GM18858 (cell line): ENCODE measurements at regions not wholly inside any gene's neighbourhood (a gene's known extent, or its start where the extent isn't known, plus 50 kb on each side); places are given as distances from the start of the nearest gene placed in this dataset.
A peak's percentile ranks its signal among the peaks of the same experiment; 100 is the strongest.
"Not testable (repeated sequence)": the region's sequence is repeated elsewhere in the genome, so short reads cannot be mapped to it uniquely, and the experiment has no call there.

Experiments used
- ATAC-seq: cut with Tn5 transposase; IDR thresholded peaks from one replicate; pipeline ENCODE4 v1.9.1; 2021; ENCODE audit not compliant: unreplicated experiment

GRCh38 chr1:120465900-120466299, 51.1 kb downstream of the NBPF8 start:
- not testable (repeated sequence) for ATAC-seq

- not testable (repeated sequence) for ATAC-seq
Measured at GRCh38 chr1:120477663-120478062, 62.8 kb downstream of the NBPF8 start.

- not testable (repeated sequence) for ATAC-seq
Measured at GRCh38 chr1:120478400-120478799, 63.6 kb downstream of the NBPF8 start.

- not testable (repeated sequence) for ATAC-seq
Measured at GRCh38 chr1:120487542-120487941, 72.7 kb downstream of the NBPF8 start.

- ATAC-seq = not testable (repeated sequence)
Measured at GRCh38 chr1:120489217-120489616, 74.4 kb downstream of the NBPF8 start.

- ATAC-seq = not testable (repeated sequence)
Measured at GRCh38 chr1:120497145-120497544, 82.3 kb downstream of the NBPF8 start.

- not testable (repeated sequence) for ATAC-seq
Measured at GRCh38 chr1:120503284-120503683, 88.4 kb downstream of the NBPF8 start.

- ATAC-seq = not testable (repeated sequence)
Measured at GRCh38 chr1:120506352-120506751, 91.5 kb downstream of the NBPF8 start.

- not testable (repeated sequence) for ATAC-seq
Measured at GRCh38 chr1:120508351-120508750, 93.5 kb downstream of the NBPF8 start.

GRCh38 chr1:120509258-120509657, 94.4 kb downstream of the NBPF8 start:
- ATAC-seq = not testable (repeated sequence)

- ATAC-seq = not testable (repeated sequence)
Measured at GRCh38 chr1:120513099-120513498, 98.3 kb downstream of the NBPF8 start.

GRCh38 chr1:120513531-120513930, 98.7 kb downstream of the NBPF8 start:
- ATAC-seq = not testable (repeated sequence)

GRCh38 chr1:120519196-120519595, 104.4 kb downstream of the NBPF8 start:
- not testable (repeated sequence) for ATAC-seq

GRCh38 chr1:120524416-120524815, 109.6 kb downstream of the NBPF8 start:
- not testable (repeated sequence) for ATAC-seq

- not testable (repeated sequence) for ATAC-seq
Measured at GRCh38 chr1:120525386-120525785, 110.6 kb downstream of the NBPF8 start.

GRCh38 chr1:120529475-120530089, 114.7 kb downstream of the NBPF8 start:
- ATAC-seq = not testable (repeated sequence)

- ATAC-seq = not testable (repeated sequence)
Measured at GRCh38 chr1:120531455-120531854, 116.6 kb downstream of the NBPF8 start.

GRCh38 chr1:120534361-120535047, 119.7 kb downstream of the NBPF8 start:
- peak; percentile 80 for ATAC-seq

GRCh38 chr1:120535052-120535451, 120.2 kb downstream of the NBPF8 start:
- ATAC-seq = peak; percentile 70

GRCh38 chr1:120541394-120541793, 126.6 kb downstream of the NBPF8 start:
- not testable (repeated sequence) for ATAC-seq

GRCh38 chr1:120542365-120542764, 127.5 kb downstream of the NBPF8 start:
- not testable (repeated sequence) for ATAC-seq

GRCh38 chr1:120542940-120543339, 128.1 kb downstream of the NBPF8 start:
- ATAC-seq = not testable (repeated sequence)
